ENCODE measurements at regions not wholly inside any gene's neighbourhood (a gene's known extent, or its start where the extent isn't known, plus 50 kb on each side); places are given as distances from the start of the nearest gene placed in this dataset.

DNA sequence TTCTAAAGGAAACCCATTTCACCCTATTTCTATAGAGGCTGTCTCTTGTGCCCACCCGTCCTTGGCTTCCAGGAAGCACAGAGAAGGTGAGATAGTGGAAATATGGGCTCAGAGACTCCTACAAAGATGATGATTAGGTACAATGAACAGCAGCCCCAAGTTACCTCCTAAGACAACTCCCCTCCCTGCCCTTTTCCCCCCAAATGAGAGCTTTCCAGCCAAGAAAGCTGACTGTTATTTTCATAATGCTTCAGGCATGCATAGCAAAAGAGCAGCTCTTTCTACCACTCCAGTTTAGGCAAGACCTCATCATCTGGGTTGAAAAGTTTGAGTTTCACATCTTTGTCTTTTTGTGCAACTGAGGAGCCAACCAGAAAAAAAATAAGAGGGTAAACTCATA is 248.8 kb upstream of the ADAMTS9 start:
- no peak overlapping the region for H3K27ac ChIP-seq
- no peaks in the 10 kb centered on the region for H3K36me3 ChIP-seq (replicated peaks)
- no peaks in the 10 kb centered on the region for H3K27me3 ChIP-seq (replicated peaks)
- in situ Hi-C loops (cut with HindIII; ENCODE audit: low pct_ligation_motif_present, low sequenced_read_pairs), result no loop called here
- no peak for DNase-seq
- H3K4me3 ChIP-seq (ENCODE audit: low read depth, low read length), result no peak overlapping the region
- TF ChIP-seq, protein P1, sequence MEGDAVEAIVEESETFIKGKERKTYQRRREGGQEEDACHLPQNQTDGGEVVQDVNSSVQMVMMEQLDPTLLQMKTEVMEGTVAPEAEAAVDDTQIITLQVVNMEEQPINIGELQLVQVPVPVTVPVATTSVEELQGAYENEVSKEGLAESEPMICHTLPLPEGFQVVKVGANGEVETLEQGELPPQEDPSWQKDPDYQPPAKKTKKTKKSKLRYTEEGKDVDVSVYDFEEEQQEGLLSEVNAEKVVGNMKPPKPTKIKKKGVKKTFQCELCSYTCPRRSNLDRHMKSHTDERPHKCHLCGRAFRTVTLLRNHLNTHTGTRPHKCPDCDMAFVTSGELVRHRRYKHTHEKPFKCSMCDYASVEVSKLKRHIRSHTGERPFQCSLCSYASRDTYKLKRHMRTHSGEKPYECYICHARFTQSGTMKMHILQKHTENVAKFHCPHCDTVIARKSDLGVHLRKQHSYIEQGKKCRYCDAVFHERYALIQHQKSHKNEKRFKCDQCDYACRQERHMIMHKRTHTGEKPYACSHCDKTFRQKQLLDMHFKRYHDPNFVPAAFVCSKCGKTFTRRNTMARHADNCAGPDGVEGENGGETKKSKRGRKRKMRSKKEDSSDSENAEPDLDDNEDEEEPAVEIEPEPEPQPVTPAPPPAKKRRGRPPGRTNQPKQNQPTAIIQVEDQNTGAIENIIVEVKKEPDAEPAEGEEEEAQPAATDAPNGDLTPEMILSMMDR (IDR thresholded peaks at IDR 0.05; ENCODE audit: low read depth, low read length, missing control alignments), result no peak

DNA sequence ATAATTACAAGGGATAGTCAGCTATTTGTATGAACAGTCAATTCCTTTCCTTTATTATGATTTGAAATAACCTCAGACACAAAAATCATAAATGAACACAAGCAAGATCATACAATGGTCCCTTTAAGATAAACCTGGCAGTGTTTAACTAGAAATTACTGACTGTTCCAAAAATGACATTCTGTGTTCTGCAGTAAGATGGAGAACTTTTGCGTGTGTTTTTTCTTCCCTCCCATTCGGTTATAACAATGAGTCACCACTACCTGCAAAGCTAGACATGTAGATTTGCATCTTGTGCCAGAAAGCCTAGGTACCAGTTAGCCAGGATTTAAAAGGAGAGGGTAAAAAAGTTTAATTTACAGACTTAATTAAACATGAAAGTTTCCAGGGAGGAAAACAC is 248.2 kb upstream of the ADAMTS9 start:
- no peak overlapping the region for H3K4me3 ChIP-seq (ENCODE audit: low read depth, low read length)
- H3K27me3 ChIP-seq (replicated peaks), result no peaks in the 10 kb centered on the region
- H3K27ac ChIP-seq, result no peak overlapping the region
- in situ Hi-C loops (cut with HindIII; ENCODE audit: low pct_ligation_motif_present, low sequenced_read_pairs), result no loop called here
- DNase-seq, result no peak
- H3K36me3 ChIP-seq (replicated peaks), result no peaks in the 10 kb centered on the region
- TF ChIP-seq, protein P1 (IDR thresholded peaks at IDR 0.05; ENCODE audit: low read depth, low read length, missing control alignments), result no peak

DNA sequence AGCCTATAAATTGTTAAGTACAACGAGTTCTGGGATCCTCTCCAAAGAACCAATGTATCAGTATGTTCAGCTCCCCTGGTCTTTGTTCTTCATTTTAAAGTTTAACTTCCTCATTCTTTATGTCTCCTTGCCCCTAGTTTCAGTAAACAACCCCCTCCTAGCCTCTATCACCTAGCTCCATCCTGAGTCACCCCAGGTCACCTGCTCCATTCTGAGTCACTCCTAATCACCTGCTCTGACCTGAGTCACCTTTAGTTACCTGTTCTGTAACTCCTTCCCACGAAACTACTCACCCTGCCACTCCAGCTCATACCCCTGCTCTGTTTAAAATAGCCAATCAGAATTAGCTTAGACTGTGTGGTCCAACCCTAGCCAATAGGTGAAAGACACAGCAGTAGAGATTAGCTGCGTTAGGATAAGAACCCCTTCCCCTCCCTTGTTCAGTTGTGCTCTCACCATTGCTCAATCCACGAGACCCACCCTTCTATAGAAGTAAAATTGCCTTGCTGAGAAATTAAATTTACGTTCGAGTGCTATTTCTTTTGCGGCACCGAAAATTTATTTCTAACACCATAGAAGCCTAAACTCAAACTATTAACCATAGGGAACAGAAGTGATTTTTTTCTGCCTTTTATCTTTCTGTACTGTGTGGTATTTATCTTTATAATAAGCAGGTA is 245.0 kb upstream of the ADAMTS9 start:
- in situ Hi-C loops (cut with HindIII; ENCODE audit: low pct_ligation_motif_present, low sequenced_read_pairs), result no loop called here
- Histone ChIP-seq H3K27ac (no peak overlapping the region), H3K36me3 (replicated peaks) (no peaks in the 10 kb centered on the region), H3K4me3 (ENCODE audit: low read depth, low read length) (no peak overlapping the region), H3K27me3 (replicated peaks) (no peaks in the 10 kb centered on the region)
- TF ChIP-seq, protein P1 (IDR thresholded peaks at IDR 0.05; ENCODE audit: low read depth, low read length, missing control alignments), result no peak
- no peak for DNase-seq

DNA sequence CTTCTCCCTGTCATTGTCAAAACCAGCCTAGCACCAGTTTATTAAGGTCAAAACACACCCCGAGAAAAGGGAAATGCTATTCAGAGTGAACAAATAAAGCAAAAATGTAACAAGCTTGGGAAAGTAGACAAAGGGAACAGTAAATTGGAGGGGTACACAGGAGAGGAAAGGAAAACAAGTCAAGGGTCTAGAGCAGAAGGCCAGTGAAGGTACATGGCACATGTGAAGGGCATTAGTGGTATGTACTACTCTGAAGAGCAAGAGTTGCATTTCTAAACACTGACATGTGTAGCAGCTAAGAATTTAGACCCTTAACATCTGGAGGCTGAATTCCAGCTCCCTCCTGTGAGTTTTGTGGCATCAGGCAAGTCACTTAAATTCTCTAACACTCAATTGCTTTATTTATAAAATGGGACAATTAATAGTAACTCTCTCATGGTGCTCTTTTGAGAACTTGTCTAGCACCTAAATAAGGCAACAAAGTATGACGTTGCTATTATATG is 244.3 kb upstream of the ADAMTS9 start:
- DNase-seq, result no peak
- in situ Hi-C loops (cut with HindIII; ENCODE audit: low pct_ligation_motif_present, low sequenced_read_pairs), result no loop called here
- Histone ChIP-seq H3K4me3 (ENCODE audit: low read depth, low read length) (no peak overlapping the region), H3K27me3 (replicated peaks) (no peaks in the 10 kb centered on the region), H3K36me3 (replicated peaks) (no peaks in the 10 kb centered on the region), H3K27ac (no peak overlapping the region)
- TF ChIP-seq, protein P1 (IDR thresholded peaks at IDR 0.05; ENCODE audit: low read depth, low read length, missing control alignments), result no peak

DNA sequence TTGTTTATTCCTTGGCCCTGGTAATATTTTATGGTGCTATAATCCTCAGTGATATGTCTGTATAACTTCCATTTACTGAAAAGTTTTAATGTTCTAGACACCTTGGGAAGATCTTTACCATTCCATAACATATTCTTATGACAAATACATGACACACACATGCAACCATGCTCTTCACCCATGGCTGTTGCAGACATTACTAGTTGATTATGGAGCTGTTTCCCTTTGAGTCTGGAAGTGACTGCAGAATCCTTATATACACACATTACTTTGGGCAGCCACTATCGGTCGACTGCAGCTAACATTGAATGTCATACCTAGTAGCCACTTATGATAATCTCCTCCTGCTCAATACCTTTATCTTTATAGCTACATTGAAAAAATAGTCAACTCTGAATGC is 243.1 kb upstream of the ADAMTS9 start:
- no peak for DNase-seq
- TF ChIP-seq, protein P1 (IDR thresholded peaks at IDR 0.05; ENCODE audit: low read depth, low read length, missing control alignments), result no peak
- Histone ChIP-seq H3K4me3 (ENCODE audit: low read depth, low read length) (no peak overlapping the region), H3K27ac (no peak overlapping the region), H3K36me3 (replicated peaks) (no peaks in the 10 kb centered on the region), H3K27me3 (replicated peaks) (no peaks in the 10 kb centered on the region)
- in situ Hi-C loops (cut with HindIII; ENCODE audit: low pct_ligation_motif_present, low sequenced_read_pairs), result no loop called here

DNA sequence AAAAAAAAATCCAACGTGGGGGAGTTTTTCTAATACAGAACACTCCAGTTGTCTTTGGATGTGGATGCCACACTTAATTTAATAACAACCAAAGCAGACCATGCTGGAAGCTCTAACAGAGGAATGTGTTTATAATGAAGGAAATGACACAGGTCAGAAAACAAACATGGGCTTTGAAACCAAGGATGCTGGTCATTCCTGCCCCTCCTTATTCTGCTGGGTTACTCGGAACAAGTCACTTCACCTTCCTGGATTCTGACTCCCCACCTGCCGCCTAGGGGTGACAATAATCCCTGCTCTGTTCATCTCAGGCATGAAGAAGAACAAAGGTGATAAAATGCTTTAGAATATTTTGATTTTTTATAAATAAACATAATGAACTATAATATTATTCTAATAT is 240.9 kb upstream of the ADAMTS9 start:
- DNase-seq, result no peak
- H3K27ac ChIP-seq, result no peak overlapping the region

More for the DNA sequence above, 240.9 kb upstream of the ADAMTS9 start:
- in situ Hi-C loops (cut with HindIII; ENCODE audit: low pct_ligation_motif_present, low sequenced_read_pairs), result no loop called here
- Histone ChIP-seq H3K27me3 (replicated peaks) (no peaks in the 10 kb centered on the region), H3K4me3 (ENCODE audit: low read depth, low read length) (no peak overlapping the region), H3K36me3 (replicated peaks) (no peaks in the 10 kb centered on the region)
- TF ChIP-seq, protein P1 (IDR thresholded peaks at IDR 0.05; ENCODE audit: low read depth, low read length, missing control alignments), result no peak

Measured in brain microvascular endothelial cell (primary cell).